DMS 273 (cell line): ENCODE measurements at regions not wholly inside any gene's neighbourhood (a gene's known extent, or its start where the extent isn't known, plus 50 kb on each side); places are given as distances from the start of the nearest gene placed in this dataset.
A peak's percentile ranks its signal among the peaks of the same experiment; 100 is the strongest.

Source experiments
- DNase-seq: peaks from one replicate; lab custom pipeline; 2025; ENCODE audit not compliant: unreplicated experiment; lab: John Stamatoyannopoulos, UW

GRCh38 chr2:23238011-23238657, 146.8 kb upstream of the KLHL29 start:
- no peak for DNase-seq

- DNase-seq = no peak
These were observed 145.6 kb upstream of the KLHL29 start for GRCh38 chr2:23239374-23239773.

- peak; percentile 69 for DNase-seq
These were observed 143.9 kb upstream of the KLHL29 start for GRCh38 chr2:23241121-23241520.

DNA sequence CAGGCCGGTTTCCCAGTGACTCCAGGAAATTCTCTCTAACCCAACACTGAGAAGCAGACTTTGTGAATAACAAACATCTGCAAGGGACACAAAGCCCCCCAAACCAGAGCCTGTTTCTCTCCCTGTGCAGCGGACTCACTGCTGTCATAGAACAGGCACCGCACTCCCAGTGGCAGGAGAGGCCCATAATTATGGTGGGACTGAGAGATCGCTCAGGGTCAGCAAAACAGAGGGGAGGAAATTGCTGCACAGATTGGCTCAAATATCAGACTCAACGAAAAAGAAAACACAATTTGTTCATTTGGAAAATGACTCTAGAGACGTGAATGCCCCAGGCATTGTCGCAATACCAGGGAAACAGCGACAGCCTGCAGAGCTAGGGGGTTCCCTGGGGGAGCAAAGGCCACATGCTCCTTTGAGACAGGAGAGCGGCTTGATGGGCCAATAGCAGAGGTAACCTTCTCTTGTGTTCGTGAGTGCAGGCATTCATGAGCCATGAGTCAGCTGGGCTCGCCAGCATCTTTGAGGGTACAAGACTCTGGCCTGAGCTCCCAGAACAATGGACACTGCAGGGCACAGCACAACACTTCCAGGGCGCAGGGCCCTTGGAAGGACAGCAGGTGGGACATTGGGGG, 143.3 kb upstream of the KLHL29 start:
- no peak for DNase-seq

GRCh38 chr2:23243073-23243659, 141.8 kb upstream of the KLHL29 start:
- no peak for DNase-seq

DNA sequence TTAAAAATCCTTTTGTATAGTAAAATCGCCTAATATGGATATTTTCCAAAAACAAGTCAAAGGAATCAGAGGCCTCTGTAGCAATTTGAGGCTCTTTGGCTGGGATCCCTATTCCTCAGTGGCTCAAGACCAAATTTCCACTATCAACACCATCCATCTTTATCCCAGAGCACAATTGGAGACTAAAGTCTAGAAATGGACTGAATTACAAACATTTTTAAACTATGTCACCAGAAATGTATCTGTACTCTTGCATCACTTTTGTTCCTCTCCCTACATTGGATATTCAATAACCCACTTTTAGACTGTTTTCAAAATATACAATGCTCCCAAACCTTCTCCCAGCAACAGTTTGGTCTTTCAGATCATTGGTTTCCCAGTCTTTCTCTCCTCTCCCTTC, 140.4 kb upstream of the KLHL29 start:
- no peak for DNase-seq

GRCh38 chr2:23246992-23247683, 137.8 kb upstream of the KLHL29 start:
- DNase-seq = no peak

- no peak for DNase-seq
These were observed 136.3 kb upstream of the KLHL29 start for GRCh38 chr2:23248667-23249066.

DNA sequence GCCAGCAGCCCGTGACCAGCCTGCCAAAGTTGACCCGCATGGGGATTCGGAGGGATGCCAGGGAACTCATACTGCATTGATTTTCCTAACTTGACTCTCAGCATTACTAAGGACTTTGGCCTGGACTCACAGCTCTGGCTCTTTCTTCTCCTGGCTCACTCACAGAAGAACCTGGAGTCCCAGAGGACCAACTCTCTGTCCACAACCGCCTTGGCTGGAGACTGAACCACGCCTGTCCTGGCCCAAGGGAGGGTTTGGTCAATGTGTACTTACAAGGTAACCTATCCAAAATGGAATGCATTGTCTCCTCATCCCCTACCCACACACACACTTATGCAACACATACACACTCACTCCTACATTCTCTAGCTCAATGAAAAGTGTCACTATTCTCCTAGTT, 135.6 kb upstream of the KLHL29 start:
- DNase-seq = no peak

DNA sequence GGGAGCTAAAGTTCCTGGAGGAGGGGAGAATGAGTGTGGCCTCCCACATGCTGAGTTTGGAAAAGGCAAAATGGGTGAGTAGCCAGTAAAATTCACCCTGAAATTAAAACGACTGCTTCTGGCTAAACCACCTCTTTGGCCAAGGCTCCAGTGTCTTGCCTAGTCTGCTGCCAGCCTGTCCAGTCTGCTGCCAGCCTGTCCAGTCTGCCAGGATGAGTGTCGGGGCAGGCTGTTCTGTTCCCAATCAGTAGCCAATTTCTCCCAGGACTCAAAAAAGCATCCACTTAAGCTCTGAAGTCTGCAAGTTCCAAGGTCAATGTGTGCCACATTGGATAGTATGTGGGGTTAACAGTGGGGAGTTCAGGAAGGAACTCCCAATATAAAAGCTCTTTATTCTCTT, 134.6 kb upstream of the KLHL29 start:
- DNase-seq = no peak

DNA sequence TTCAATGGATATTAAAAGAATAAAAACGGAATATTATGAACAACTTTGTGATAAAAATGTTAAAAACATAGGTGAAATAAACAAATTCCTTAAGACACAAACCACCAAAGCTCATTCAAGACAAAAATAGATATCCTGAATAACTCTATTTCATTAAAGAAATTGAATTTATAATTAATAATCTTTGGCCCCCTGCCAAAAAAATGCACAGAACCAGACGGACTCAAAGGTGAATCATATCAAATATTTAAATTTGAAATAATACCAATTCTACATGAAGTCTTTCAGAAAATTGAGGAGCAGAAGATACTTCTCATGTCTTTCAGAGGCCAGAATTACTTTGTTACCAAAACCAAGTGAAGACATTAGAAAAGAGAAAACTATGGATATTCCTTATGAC, 128.3 kb upstream of the KLHL29 start:
- no peak for DNase-seq

DNA sequence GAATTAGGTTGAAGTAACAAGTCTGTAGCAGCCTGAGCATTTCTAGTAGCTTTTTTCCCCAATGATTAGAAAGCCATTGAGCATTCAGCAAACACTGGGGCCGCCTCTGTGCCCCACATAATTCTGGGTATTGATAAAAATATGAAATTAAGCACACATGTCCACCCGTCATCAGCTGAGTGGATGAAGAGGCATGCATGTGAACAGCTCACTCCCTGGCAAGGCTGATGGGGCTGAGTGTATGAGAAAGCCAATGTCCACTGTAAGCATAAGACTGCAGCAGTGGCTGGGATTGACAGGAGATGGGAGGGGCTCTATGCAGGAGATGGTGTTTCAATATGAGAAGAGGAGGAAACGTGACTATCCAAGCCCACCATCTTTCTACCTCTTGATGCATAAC, 124.4 kb upstream of the KLHL29 start:
- no peak for DNase-seq

- DNase-seq = no peak
These were observed 116.3 kb upstream of the KLHL29 start for GRCh38 chr2:23268467-23269263.

- DNase-seq = no peak
These were observed 115.2 kb upstream of the KLHL29 start for GRCh38 chr2:23269747-23270146.

DNA sequence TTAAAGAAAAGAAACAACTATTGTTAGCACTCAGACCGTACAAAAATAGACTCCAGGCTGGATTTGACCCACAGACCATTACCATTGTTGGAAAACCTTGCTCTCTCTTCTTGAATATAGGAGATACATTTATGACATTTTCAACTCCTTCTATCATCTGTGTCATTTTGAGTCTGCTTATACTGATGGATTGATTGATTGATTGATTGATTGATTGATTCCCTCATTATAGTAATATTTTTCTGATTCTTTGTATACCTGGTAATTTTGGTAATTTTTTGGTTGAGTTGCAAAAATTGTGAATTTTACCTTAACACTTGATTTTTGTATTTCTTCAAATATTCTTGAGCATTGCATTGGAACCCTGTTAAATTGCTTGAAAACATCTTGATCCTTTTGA, 114.2 kb upstream of the KLHL29 start:
- no peak for DNase-seq

GRCh38 chr2:23271230-23271629, 113.7 kb upstream of the KLHL29 start:
- no peak for DNase-seq

DNA sequence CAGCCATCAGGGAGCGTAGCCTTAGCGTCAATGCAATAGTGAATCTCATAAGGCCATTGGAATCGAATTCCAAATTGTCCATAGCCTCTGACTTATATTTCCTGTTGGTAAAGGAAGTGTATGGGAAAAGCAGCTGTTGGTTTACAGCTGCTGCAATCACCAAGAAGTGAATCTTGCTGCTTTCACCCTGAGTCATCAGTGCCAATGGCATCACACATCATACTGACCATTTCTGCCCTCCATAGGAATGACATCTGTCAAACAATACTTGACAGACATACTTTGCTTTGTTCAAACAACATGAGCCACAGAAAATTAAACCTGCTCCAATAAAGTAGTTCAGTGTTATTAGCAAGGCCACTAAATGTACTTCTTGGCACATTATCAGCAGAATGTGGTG, 111.2 kb upstream of the KLHL29 start:
- no peak for DNase-seq

DNA sequence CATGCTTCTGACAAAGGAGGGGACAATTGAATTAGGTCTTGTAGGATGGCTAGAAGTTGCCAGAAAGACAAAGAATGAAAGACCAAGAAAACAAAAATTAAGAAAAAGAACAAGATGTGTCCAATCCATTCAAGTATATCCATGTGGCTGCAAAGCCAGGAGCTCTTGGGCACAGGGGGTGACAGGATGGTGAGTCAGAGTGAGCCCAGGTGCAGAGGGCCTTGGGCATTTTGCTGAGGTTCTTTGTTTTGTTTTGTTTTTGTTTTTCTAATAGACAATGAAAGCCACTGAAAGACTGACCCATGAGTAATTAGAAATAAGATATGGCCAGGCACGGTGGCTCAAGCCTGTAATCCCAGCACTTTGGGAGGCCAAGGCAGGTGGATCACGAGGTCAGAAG, 104.6 kb upstream of the KLHL29 start:
- no peak for DNase-seq

DNA sequence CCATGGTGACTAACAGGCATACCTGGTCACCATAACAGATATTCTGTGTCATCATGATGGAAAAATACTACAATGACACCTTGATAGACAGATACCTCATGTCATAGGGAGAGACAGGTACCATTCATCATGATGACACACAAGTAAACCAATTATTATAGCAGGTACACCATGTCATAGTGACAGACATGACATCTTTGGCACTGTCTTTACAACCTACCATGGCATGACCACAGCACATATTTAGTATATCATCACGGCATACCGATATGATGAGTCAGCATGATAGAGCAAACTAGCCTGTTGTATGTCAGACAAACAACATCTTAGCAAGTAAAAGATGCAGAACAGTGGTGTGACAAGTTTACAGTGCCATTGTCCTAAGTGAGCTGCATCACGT, 101.3 kb upstream of the KLHL29 start:
- no peak for DNase-seq

- no peak for DNase-seq
These were observed 99.7 kb upstream of the KLHL29 start for GRCh38 chr2:23285091-23285800.
